Kidney (tissue), 13 donors: ENCODE measurements at regions not wholly inside any gene's neighbourhood (a gene's known extent, or its start where the extent isn't known, plus 50 kb on each side); places are given as distances from the start of the nearest gene placed in this dataset.

Source experiments
- DNase-seq, 5 donors: peaks; one replicate each; pipeline ENCODE4 v3.0.0-alpha.2; 2013 to 2020
- FAIRE-seq: peaks from 2 replicates; lab custom pipeline; 2012; peaks lifted over from hg19 to GRCh38; lab: Jason Lieb, UNC
- H3K27ac ChIP-seq, 2 donors: one replicate each; pipeline ENCODE4 v1.7.0; 2013; ENCODE audit warnings: low read depth in 2 of 2, low read length in 2 of 2, inconsistent platforms in 1 of 2
- H3K27me3 ChIP-seq: one replicate; pipeline ENCODE4 v1.7.1; 2013; ENCODE audit warnings: low read length, inconsistent platforms; ENCODE audit not compliant: control insufficient read depth, insufficient read depth
- H3K36me3 ChIP-seq, 3 donors: one replicate each; pipeline versions ENCODE4 v1.7.0 to v1.7.1; 2013; ENCODE audit warnings: low read length in 3 of 3, control low read depth in 1 of 3, inconsistent platforms in 1 of 3; ENCODE audit not compliant: insufficient read depth in 3 of 3, control insufficient read depth in 2 of 3
- H3K4me1 ChIP-seq, 3 donors: one replicate each; pipeline versions ENCODE4 v1.7.0 to v1.7.1; 2013; ENCODE audit warnings: low read length in 3 of 3, inconsistent platforms in 1 of 3, low read depth in 1 of 3; ENCODE audit not compliant: control insufficient read depth in 2 of 3, insufficient read depth in 2 of 3
- H3K4me3 ChIP-seq, 3 donors: one replicate each; pipeline versions ENCODE4 v1.7.0 to v1.8.1; 2013; ENCODE audit warnings: low read length in 3 of 3, control low read depth in 1 of 3, inconsistent platforms in 1 of 3
- H3K9ac ChIP-seq, 3 donors: one replicate each; pipeline versions ENCODE4 v1.7.0 to v1.7.1; 2013; ENCODE audit warnings: low read length in 3 of 3, control low read depth in 1 of 3, inconsistent platforms in 1 of 3
- H3K9me3 ChIP-seq, 3 donors: one replicate each; pipeline versions ENCODE4 v1.7.0 to v1.7.1; 2013; ENCODE audit warnings: low read length in 3 of 3, control low read depth in 1 of 3, inconsistent platforms in 1 of 3; ENCODE audit not compliant: control insufficient read depth in 2 of 3, insufficient read depth in 1 of 3
- intact Hi-C: fragments of 100-400 bp; cut with DNase I; formaldehyde crosslinking; loops from one replicate; pipeline ENCODE4 v1.11.1; 2022
- TF ChIP-seq, protein P1 (sequence below): IDR thresholded peaks from 3 replicates; pipeline ENCODE4 v1.5.1; 2012; ENCODE audit warnings: mild to moderate bottlenecking, moderate library complexity, borderline replicate concordance; ENCODE audit not compliant: insufficient read depth; ENCODE audit errors: extremely low read depth
- donor health status: control.
- donor health status: control.
- donor health status: control.
- donor health status: control.
- donor health status: control.
- donor health status: DM: yes; HTN: yes; CAD: no.
- donor health status: Normal renal cell carcinoma (clear cell type).

GRCh38 chr11:57123590-57123989, 58.2 kb upstream of the LRRC55 start:
- H3K27ac ChIP-seq, result no peak overlapping the region
- intact Hi-C loops, result no loop called here
- no peaks in the 10 kb centered on the region for H3K27me3 ChIP-seq

GRCh38 chr11:57124505-57124904, 57.2 kb upstream of the LRRC55 start:
- no peaks in the 10 kb centered on the region for H3K36me3 ChIP-seq
- no peak for FAIRE-seq
- H3K9me3 ChIP-seq, result no peaks in the 10 kb centered on the region
- H3K27ac ChIP-seq, result no peak overlapping the region
- H3K27me3 ChIP-seq, result no peaks in the 10 kb centered on the region
- H3K9ac ChIP-seq, result no peak overlapping the region
- no peak overlapping the region for H3K4me3 ChIP-seq
- intact Hi-C loops, result no loop called here
- TF ChIP-seq, protein P1, sequence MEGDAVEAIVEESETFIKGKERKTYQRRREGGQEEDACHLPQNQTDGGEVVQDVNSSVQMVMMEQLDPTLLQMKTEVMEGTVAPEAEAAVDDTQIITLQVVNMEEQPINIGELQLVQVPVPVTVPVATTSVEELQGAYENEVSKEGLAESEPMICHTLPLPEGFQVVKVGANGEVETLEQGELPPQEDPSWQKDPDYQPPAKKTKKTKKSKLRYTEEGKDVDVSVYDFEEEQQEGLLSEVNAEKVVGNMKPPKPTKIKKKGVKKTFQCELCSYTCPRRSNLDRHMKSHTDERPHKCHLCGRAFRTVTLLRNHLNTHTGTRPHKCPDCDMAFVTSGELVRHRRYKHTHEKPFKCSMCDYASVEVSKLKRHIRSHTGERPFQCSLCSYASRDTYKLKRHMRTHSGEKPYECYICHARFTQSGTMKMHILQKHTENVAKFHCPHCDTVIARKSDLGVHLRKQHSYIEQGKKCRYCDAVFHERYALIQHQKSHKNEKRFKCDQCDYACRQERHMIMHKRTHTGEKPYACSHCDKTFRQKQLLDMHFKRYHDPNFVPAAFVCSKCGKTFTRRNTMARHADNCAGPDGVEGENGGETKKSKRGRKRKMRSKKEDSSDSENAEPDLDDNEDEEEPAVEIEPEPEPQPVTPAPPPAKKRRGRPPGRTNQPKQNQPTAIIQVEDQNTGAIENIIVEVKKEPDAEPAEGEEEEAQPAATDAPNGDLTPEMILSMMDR, result no peak
- DNase-seq, result no peak
- H3K4me1 ChIP-seq, result peaks cover 0 to 2% (median 0%) of the 10 kb centered on the region in 3 donors

More at GRCh38 chr11:57123590-57123989, 58.2 kb upstream of the LRRC55 start:
- H3K9me3 ChIP-seq, result no peaks in the 10 kb centered on the region
- no peak overlapping the region for H3K9ac ChIP-seq
- TF ChIP-seq, protein P1, result no peak
- peaks cover 0 to 2% (median 0%) of the 10 kb centered on the region in 3 donors for H3K4me1 ChIP-seq
- no peak overlapping the region for H3K4me3 ChIP-seq
- H3K36me3 ChIP-seq, result no peaks in the 10 kb centered on the region
- DNase-seq, result no peak
- FAIRE-seq, result no peak

GRCh38 chr11:57124917-57125316, 56.8 kb upstream of the LRRC55 start:
- Histone ChIP-seq H3K4me1 (peaks cover 0 to 2% (median 0%) of the 10 kb centered on the region in 3 donors), H3K4me3 (no peak overlapping the region), H3K27me3 (no peaks in the 10 kb centered on the region), H3K36me3 (no peaks in the 10 kb centered on the region), H3K9ac (no peak overlapping the region), H3K9me3 (no peaks in the 10 kb centered on the region), H3K27ac (no peak overlapping the region)
- DNase-seq (no peak), FAIRE-seq (no peak)
- intact Hi-C loops, result no loop called here
- TF ChIP-seq, protein P1, result no peak
